Neural crest cell (in vitro differentiated cells): ENCODE measurements at regions not wholly inside any gene's neighbourhood (a gene's known extent, or its start where the extent isn't known, plus 50 kb on each side); places are given as distances from the start of the nearest gene placed in this dataset.
"Not testable (repeated sequence)": the region's sequence is repeated elsewhere in the genome, so short reads cannot be mapped to it uniquely, and the experiment has no call there.

Experiments
- DNase-seq: peaks from one replicate; pipeline ENCODE4 v3.0.0; 2021; ENCODE audit warnings: low read depth, mixed read lengths, low spot score
- H3K27ac Mint-ChIP-seq: one replicate; pipeline ENCODE4 v1.8.0; 2021; ENCODE audit warnings: mild to moderate bottlenecking, mixed read lengths; ENCODE audit not compliant: unreplicated experiment
- H3K27me3 Mint-ChIP-seq: 2 replicates; pipeline ENCODE4 v1.8.0; 2021; ENCODE audit warnings: low read depth, mild to moderate bottlenecking, mixed read lengths
- H3K36me3 Mint-ChIP-seq: 2 replicates; pipeline ENCODE4 v1.8.0; 2021; ENCODE audit warnings: low read depth, mild to moderate bottlenecking, mixed read lengths
- H3K4me1 Mint-ChIP-seq: 2 replicates; pipeline ENCODE4 v1.8.0; 2021; ENCODE audit warnings: mixed read lengths
- H3K4me3 Mint-ChIP-seq: one replicate; pipeline ENCODE4 v1.8.0; 2021; ENCODE audit warnings: mild to moderate bottlenecking, mixed read lengths
- H3K9me3 Mint-ChIP-seq: 2 replicates; pipeline ENCODE4 v1.8.0; 2021; ENCODE audit warnings: mixed read lengths
- CTCF ChIP-seq: fragments of 200-600 bp; sonication (generic); conservative IDR thresholded peaks from 2 replicates; pipeline ENCODE4 v1.5.0; 2021; ENCODE audit warnings: antibody characterized with exemption, mild to moderate bottlenecking

- H3K9me3 Mint-ChIP-seq, result peaks cover 15% of the 10 kb centered on the region
- DNase-seq, result no peak
- no peak for TF ChIP-seq CTCF
- H3K4me1 Mint-ChIP-seq, result no peaks in the 10 kb centered on the region
- H3K27me3 Mint-ChIP-seq, result no peaks in the 10 kb centered on the region
- no peak overlapping the region for H3K4me3 Mint-ChIP-seq
- H3K36me3 Mint-ChIP-seq, result peaks cover 2% of the 10 kb centered on the region
- H3K27ac Mint-ChIP-seq, result no peak overlapping the region
These were observed 188.2 kb downstream of the DKK1 start for GRCh38 chr10:52502237-52502636.

GRCh38 chr10:52505341-52505740 is 191.3 kb downstream of the DKK1 start:
- not testable (repeated sequence) for H3K4me3 Mint-ChIP-seq, H3K4me1 Mint-ChIP-seq, H3K36me3 Mint-ChIP-seq, H3K9me3 Mint-ChIP-seq, H3K27me3 Mint-ChIP-seq, DNase-seq, H3K27ac Mint-ChIP-seq

GRCh38 chr10:52514481-52514880 is 200.4 kb downstream of the DKK1 start:
- H3K36me3 Mint-ChIP-seq, result peaks cover 5% of the 10 kb centered on the region

GRCh38 chr10:52517012-52517411 is 202.9 kb downstream of the DKK1 start:
- Mint-ChIP-seq H3K4me3 (no peak overlapping the region), H3K27ac (no peak overlapping the region), H3K4me1 (peaks cover 12% of the 10 kb centered on the region), H3K36me3 (peaks cover 2% of the 10 kb centered on the region), H3K9me3 (peaks cover 2% of the 10 kb centered on the region), H3K27me3 (peaks cover 57% of the 10 kb centered on the region)
- TF ChIP-seq CTCF, result no peak
- peak; percentile 14 for DNase-seq

More at GRCh38 chr10:52514481-52514880, 200.4 kb downstream of the DKK1 start:
- Mint-ChIP-seq H3K27ac (no peak overlapping the region), H3K4me3 (no peak overlapping the region), H3K9me3 (peaks cover 10% of the 10 kb centered on the region), H3K27me3 (peaks cover 34% of the 10 kb centered on the region), H3K4me1 (peaks cover 12% of the 10 kb centered on the region)
- no peak for TF ChIP-seq CTCF
- DNase-seq, result no peak

- Mint-ChIP-seq H3K27me3 (peaks cover 59% of the 10 kb centered on the region), H3K4me3 (no peak overlapping the region), H3K36me3 (no peaks in the 10 kb centered on the region), H3K4me1 (no peaks in the 10 kb centered on the region), H3K27ac (no peak overlapping the region), H3K9me3 (no peaks in the 10 kb centered on the region)
- DNase-seq, result no peak
- no peak for TF ChIP-seq CTCF
These were observed 209.6 kb downstream of the DKK1 start for GRCh38 chr10:52523696-52524095.

- Mint-ChIP-seq H3K4me1 (no peaks in the 10 kb centered on the region), H3K36me3 (no peaks in the 10 kb centered on the region), H3K27ac (no peak overlapping the region), H3K9me3 (peaks cover 2% of the 10 kb centered on the region), H3K4me3 (no peak overlapping the region), H3K27me3 (peaks cover 42% of the 10 kb centered on the region)
- TF ChIP-seq CTCF, result no peak
- no peak for DNase-seq
These were observed 211.7 kb downstream of the DKK1 start for GRCh38 chr10:52525761-52526160.
